Pons (tissue), 1 donor: ENCODE measurements at regions not wholly inside any gene's neighbourhood (a gene's known extent, or its start where the extent isn't known, plus 50 kb on each side); places are given as distances from the start of the nearest gene placed in this dataset.

Experiments
- DNase-seq: peaks from one replicate; pipeline ENCODE4 v3.0.0-alpha.2; 2016; ENCODE audit warnings: low spot score

GRCh38 chr22:48785792-48786678 lies 1041.6 kb downstream of the BRD1 start:
- DNase-seq, result no peak

GRCh38 chr22:48784701-48785503 lies 1042.8 kb downstream of the BRD1 start:
- no peak for DNase-seq

DNA sequence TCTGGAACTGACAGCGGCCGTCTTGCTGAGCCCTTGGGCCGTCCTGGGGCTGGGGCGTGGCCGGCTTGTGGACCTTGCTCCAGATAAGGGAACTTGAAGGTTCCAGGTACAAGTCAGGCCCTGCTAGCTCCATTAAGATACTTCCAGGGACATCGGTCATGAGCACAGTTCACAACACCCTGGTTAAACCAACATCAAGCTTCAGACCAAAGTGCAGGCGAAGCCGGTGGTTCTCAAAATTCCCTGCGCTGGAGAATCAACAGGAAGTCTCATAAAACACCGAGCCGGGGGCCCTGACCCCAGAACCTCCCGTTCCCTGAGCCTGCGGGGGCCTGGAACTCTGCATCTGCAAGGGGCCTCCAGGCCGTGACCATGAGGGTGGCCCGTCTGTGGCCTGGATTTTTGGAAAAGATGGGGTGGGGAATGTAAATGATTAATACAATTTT lies 1043.8 kb downstream of the BRD1 start:
- no peak for DNase-seq

DNA sequence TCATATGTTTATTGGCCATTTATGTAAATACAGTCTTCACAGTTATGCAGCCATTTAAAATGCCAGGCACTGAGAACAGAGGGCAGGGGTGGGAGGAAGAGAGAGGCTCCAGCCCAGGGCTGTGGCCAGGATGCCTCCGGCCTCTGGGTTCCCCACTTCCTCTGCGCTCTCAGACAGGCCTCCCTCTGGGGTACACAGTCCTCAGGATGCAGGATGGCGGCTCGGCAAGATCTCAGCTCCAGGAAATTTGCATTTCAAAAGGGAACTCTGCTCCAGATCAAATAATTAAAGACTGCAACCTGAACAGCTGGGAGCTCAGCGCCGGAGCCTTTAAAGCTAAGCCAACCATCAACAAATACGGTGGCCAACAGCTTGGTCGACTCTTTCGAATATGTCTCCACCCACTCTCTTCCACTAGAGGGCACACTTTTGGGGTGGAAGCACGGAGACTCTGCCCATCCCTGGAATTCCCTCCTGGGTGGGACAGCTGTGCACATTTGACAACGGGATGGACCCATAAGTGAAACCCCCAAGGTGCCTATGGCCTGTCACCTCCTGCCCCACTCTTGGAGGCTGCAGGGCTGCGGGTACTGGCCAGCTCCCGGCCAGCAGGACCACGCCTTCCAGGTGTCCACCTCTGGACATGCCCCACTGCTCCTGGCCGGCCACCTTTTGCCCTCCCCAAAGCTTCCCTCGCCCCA lies 1044.7 kb downstream of the BRD1 start:
- peak; percentile 25 for DNase-seq

DNA sequence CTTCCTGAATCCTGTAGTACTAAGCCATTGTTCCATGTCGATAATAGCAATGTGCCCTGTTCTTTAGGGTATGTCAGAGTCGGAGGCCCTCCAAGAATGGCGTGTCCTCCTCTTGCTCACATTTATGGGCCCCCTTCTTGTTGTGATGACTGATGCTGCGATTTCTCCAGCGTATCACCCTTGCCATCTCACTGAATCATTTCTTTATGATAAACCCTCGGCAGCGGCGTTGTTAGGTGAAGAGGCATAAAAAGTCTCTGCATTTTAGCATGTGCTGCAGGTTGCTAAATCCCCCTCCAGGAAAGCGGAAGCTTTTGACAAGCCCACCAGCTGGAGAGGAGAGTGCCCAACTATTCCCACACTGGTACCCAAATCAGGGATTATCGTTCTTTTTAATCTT lies 1045.3 kb downstream of the BRD1 start:
- no peak for DNase-seq

GRCh38 chr22:48781868-48782267 lies 1045.8 kb downstream of the BRD1 start:
- DNase-seq, result no peak

GRCh38 chr22:48781391-48781790 lies 1046.3 kb downstream of the BRD1 start:
- DNase-seq, result no peak

GRCh38 chr22:48780597-48781277 lies 1046.9 kb downstream of the BRD1 start:
- no peak for DNase-seq

DNA sequence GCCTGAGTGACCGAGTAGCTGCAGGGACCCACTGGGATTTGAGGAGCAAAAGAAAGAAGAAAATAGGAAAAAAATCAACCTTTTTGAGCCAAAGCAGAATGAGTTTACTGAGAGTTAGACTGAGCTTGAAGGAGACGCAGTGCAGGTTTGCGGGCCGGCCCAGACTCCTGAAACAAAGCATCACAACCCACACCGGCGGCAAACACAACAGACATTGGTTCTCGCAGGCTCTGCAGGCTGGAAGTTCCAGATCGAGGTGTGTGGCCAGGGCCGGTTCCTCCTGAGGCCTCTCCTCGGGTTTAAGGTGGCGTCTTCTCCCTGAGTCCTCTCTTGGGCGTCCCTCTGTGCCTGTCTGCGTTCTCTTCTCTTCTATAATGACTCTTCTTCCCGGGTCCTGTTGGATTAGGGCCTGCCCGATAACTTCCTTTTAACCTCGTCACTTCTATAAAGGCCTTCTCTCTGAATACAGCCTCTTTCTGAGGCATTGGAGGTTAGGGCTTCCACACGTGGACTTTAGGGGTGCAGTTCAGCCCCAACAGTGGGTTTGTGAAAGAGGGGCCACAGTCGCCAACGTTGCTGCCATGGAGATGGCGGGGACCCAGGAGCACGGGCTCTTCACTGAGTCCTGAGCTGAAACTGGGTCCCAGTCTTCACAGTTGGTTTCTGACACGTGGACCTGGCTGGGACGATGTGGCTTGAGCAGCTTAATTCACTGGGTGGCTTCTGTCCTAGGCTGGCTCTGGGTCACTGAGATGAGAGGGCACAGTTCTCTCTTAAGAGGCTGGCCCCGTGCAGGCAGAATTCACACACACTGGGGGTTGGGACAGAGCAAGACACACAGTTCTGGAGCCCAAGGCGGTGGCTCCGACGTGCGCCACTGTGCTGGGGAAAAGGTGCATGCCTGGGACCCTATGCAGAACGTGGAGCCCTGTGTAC lies 1047.7 kb downstream of the BRD1 start:
- DNase-seq, result no peak

- DNase-seq, result no peak
These were observed 1048.4 kb downstream of the BRD1 start for GRCh38 chr22:48779211-48779643.

- no peak for DNase-seq
These were observed 1049.1 kb downstream of the BRD1 start for GRCh38 chr22:48778308-48779195.

GRCh38 chr22:48772286-48772907 lies 1055.3 kb downstream of the BRD1 start:
- no peak for DNase-seq

DNA sequence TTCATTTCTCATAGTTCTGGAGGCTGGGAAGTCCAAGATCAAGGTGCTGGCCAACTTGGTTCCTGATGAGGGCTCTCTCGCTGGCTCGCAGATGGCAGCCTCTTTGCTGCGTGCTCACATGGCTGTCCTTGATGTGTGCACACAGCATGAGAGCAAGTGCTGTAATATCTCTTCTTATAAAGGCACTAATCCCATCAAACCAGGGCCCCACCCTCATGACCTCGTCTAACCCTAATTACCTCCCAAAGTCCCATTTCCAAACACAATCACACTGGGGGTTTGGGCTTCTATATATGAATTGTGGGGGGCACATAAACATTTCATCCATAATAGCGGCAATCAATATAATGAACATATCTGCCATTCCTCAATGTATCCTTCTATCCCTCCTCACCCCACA lies 1062.1 kb downstream of the BRD1 start:
- DNase-seq, result no peak

GRCh38 chr22:48761546-48761945 lies 1066.1 kb downstream of the BRD1 start:
- no peak for DNase-seq

DNA sequence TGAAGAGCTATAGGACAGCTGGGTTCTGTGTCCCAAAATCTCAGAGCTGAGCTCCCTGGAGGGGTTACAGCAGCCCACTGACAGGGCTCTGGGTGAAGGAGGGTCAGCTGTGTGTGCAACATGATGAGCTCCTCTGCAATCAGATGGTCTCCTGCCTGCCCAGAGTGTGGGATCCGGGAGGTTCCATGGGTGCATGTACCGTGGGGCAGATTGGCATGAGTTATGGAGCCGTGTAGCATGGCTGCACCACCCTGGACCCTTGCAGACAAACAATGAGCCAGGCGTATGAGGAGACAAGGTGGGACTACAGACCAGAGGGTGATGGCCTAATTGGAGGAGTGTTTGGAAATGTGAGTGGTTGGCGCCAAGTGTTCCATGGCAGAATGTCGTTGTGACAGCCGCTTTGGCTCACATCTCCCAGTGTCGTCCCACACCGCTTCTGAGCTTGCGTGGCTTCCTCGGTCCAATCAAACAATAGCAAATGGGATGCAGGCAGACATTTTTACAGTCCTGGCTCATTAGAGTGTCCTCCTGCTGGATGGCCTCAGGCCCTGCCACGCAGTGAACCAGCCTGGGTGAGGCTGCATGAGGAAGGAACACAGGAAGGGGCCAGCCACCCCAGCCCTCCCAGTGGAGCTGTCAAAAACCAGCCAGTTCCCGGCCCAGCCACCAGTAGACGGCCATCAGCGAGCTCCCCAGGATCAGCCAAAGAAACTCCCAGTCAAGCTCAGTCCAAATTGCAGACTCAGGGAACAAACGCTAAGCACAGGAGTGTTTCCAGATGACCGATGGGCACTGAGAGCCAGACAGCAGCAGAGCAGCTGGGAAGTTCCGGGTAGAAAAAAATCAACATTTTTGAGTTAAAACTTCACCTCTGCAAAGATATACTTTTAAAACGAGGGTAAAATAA lies 1066.9 kb downstream of the BRD1 start:
- no peak for DNase-seq

DNA sequence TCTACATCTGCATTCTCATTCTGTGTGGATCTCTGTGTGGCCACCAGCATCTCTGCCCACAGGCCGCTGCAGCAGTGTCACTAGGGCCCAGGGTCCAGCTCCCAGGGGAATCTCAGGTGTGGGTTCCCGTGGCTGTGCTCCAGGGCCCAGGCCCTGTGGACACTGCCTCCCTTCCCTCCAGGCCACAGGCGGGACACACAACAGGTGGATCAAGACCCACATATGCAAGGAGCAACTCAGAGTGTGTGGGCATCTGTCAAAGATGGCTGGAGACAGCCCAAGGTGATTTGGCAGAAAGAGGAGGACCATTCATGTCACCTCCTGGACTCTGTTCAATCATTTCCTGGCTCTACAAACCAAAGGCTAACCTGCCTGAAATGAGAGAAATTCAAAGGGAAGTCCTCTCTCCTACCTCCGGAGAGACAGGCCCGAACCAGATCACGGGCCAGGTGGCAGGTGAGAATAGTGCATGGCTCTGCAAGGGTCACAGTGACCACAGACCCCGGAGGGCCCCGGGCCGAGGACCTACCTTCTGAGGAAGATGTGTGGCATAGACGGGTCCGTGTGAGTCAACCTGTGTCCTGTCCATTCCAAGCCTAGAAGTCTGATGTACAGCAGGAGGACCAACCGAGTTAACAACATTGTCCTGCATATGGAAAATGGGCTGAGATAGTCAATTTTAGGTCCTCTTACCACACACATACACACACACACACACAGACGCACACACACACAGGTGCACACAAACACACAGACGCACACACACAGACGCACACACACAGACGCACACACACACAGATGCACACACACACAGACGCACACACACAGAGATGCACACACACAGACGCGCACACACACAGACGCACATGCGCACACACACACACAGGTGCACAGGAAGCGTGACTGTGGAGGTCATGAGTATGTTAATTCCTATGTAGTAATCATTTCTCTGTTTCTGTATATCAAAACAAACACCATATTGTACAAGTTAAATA lies 1068.5 kb downstream of the BRD1 start:
- no peak for DNase-seq
